IPS DF 19.7 (cell line): ENCODE measurements at regions not wholly inside any gene's neighbourhood (a gene's known extent, or its start where the extent isn't known, plus 50 kb on each side); places are given as distances from the start of the nearest gene placed in this dataset.

ENCODE experiments used
- DNase-seq: peaks from one replicate; pipeline ENCODE4 v3.0.0-alpha.2; 2013; ENCODE audit warnings: low read depth, low spot score

DNA sequence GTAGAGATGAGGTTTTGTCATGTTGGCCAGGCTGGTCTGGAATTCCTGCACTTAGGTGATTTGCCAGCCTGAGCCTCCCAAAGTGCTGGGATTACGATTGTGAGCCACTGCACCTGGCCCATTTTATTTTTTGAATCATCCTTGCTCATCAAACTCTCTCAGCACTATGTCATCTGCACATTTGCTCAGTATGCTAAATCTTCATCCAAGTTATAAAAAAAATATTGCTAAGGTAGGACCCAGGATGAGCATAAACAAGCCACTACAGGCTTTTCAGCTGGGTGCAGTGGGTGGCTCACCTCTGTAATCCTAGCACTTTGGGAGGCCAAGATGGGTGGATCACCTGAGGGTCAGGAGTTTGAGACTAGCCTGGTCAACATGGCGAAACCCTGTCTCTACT lies 510.1 kb upstream of the LARGE1 start:
- no peak for DNase-seq

GRCh38 chr22:34434371-34434770 lies 514.1 kb upstream of the LARGE1 start:
- no peak for DNase-seq

GRCh38 chr22:34437140-34437539 lies 516.9 kb upstream of the LARGE1 start:
- DNase-seq = no peak

- DNase-seq = no peak
These were observed 534.3 kb upstream of the LARGE1 start for GRCh38 chr22:34454598-34454997.

GRCh38 chr22:34462795-34463194 lies 542.5 kb upstream of the LARGE1 start:
- DNase-seq = no peak

DNA sequence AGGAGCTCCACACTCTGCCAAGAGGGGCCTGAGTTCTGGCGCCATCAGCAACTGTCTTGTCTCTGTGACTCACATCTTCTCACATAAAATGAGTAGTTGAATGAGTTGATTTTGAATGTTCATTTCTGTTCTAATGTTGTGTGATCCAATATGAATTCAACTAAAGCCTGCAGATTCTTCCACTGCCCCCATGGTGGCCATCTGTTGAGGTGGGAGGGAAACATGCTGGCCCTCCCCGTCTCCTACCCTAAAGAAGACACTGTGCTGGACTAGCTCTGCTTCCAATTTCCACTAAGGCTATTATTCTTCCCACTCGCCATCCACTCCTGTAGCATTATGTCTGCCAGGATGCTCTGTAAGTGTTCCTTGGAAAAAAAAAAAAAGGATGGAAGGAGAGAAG lies 555.6 kb upstream of the LARGE1 start:
- DNase-seq = no peak

- DNase-seq = no peak
These were observed 556.5 kb upstream of the LARGE1 start for GRCh38 chr22:34476762-34477161.

- no peak for DNase-seq
These were observed 560.8 kb upstream of the LARGE1 start for GRCh38 chr22:34481090-34481489.

- DNase-seq = no peak
These were observed 566.1 kb upstream of the LARGE1 start for GRCh38 chr22:34486381-34486780.

DNA sequence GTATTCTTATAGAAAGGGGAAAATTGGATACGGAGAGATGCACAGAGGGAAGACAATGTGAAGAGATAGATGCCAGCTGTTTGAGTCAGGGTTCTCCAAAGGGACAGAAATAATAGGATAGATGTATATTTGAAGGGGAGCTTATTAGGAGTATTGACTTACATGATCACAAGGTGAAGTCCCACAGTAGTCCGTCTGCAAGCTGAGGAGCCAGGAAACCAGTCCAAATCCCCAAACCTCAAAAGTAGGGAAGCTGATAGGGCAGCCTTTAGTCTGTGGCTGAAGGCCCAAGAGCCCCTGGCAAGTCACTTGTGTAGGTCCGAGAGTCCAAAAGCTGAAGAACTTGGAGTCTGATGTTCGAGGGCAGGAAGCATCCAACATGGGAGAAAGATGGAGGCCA lies 569.6 kb upstream of the LARGE1 start:
- DNase-seq = no peak

DNA sequence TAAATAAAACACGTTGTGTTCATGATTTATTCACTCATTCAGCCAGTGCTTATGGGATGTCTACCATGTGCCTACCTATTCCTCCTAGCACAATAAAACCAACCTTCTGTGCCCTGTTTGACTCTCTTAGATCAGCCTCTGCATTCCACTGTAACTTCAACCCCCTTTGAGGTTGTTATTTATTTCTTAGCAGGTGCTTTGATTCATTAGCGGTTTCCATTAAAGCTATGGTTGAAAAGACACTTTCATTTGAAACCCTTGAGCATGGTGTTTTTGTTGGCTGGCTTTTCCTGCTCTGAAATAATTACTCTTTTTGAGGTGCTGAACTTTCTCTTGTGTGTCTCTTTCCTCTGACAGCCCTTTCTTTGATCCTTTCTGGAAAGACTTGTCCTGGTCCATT lies 570.6 kb upstream of the LARGE1 start:
- DNase-seq = no peak

DNA sequence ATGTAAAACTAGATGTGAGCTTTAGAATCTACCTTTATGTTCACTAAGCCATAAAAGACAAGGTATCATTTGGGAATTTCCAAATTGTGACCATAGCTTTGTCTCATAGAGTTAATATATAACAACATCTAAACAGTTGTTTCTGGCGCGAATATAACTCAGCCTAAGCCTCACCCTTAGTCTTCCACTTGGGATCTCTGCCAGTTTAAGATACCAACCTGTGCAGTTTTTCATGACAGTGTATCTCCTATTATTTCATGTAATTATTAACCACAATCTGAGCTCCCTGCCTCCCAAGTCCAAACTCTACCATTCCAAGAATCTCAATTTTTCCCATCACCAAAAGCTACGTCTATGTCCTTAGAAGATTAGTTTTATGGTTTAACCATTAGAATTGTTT lies 572.5 kb upstream of the ISX start:
- DNase-seq = no peak

GRCh38 chr22:34501366-34501965 lies 564.5 kb upstream of the ISX start:
- DNase-seq = no peak

- DNase-seq = no peak
These were observed 563.1 kb upstream of the ISX start for GRCh38 chr22:34502821-34503220.

DNA sequence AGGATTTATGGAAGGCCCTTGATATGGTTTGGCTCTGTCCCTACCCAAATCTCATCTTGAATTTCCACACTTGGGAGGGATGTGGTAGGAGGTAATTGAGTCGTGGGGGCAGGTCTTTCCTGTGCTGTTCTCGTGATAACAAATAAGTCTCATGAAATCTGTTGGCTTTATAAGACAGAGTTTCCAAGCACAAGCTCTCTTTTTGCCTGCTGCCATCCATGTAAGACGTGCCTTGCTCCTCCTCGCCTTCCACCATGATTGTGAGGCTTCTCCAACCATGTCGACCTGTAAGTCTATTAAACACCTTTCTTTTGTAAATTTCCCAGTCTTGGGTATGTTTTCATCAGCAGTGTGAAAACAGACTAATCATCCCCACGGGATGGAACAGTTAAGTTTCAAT lies 557.2 kb upstream of the ISX start:
- DNase-seq = no peak

DNA sequence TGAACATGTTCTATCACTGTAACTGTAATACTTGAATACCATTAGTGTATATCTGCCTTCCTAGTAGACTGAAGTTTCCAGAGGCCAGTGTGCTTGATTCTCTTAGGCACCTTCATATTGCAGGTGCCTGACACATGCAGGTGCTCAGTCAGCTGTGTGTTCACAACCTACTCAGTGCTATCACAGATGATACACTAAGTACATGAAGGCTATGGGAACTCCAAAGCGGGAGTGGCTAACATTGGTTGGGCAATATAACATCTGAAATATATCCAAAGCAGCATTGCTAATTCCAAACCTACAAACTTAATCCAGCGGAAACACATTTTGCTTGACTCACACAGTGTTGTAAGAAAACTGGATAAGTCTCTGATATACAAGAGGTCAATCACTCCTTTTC lies 539.3 kb upstream of the ISX start:
- DNase-seq = no peak

DNA sequence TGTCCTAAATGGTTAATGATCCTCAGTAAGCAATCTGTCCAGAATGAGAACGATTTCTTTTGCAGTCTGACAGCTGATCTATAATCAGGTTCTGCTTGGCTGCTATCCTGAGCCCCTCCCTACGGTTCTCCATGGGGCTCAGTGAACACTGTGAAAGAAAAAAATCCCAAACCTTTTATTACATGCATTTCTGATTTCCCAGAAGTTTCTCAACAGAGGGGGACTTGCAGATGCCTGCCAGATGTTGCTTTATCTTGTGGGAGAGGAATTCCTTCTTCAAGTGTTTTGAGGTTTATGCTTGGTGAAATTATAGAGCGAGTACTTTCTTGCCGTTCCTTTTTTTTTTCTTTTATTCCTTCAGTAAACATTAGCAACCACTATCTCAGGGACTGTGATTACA lies 531.9 kb upstream of the ISX start:
- no peak for DNase-seq

- DNase-seq = no peak
These were observed 498.6 kb upstream of the ISX start for GRCh38 chr22:34567367-34567766.

GRCh38 chr22:34570408-34570807 lies 495.6 kb upstream of the ISX start:
- DNase-seq = no peak

- DNase-seq = no peak
These were observed 486.4 kb upstream of the ISX start for GRCh38 chr22:34579519-34579918.

GRCh38 chr22:34587357-34588356 lies 478.3 kb upstream of the ISX start:
- no peak for DNase-seq

DNA sequence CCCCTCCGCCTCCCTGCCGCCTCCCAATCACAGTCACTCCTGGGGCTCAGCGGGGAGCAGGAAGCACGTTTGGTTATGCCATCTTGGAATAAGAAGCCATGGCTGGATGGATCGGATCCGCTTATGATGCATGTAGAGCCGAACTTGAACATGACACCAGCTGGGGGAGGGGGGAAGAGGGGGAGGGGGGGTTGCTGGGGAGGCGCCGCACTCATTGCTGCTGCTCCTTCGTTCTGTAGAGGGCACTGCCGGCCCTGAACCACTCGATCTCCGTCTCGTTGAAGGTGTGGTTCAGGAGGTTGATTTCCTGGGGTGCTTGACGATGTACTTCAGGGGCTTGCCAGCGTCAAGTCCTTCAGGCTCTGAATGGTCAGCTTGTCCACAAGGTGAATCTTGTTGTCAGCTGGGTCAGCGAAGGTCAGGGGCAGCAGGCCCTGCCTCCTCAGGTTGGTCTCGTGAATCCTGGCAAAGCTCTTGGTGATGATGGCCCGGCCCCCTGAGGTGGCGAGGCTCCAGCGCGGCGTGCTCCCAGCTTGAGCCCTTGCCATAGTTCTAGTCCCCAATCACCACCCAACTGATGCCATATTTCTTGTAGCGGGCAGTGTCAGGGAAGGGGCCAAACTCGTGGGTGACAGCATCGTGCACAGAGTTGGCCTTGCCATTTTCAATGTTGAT lies 476.9 kb upstream of the ISX start:
- DNase-seq = peak; percentile 3
